ENCODE measurements at regions not wholly inside any gene's neighbourhood (a gene's known extent, or its start where the extent isn't known, plus 50 kb on each side); places are given as distances from the start of the nearest gene placed in this dataset.
"Not testable (repeated sequence)": the region's sequence is repeated elsewhere in the genome, so short reads cannot be mapped to it uniquely, and the experiment has no call there.

DNA sequence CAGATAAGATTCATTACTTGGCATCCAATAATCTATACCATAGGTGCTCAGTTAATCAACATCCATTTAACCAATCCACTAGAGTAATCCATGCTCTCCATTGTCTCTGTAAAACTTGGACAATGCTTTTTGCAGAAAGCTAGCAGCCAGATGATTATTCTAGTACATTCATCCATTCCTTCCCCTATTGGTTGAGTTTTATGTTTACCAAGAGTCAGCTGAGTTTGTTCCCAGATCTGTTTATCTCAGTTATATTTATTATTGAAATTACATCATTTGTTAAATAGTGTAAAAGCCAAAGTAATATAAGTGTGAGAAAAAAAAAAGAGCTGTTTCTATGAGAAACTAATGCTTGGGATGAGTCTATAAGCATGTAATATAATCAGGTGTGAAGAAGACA lies 63.3 kb upstream of the TMC1 start:
- Histone ChIP-seq H3K27me3 (ENCODE audit: control insufficient read depth, insufficient read depth, low read length) (no peaks in the 10 kb centered on the region), H3K9me3 (ENCODE audit: control insufficient read depth in 2 of 2, low read length in 2 of 2) (no peaks in the 10 kb centered on the region), H3K4me1 (ENCODE audit: control insufficient read depth, insufficient read depth, low read length, poor library complexity, severe bottlenecking) (no peaks in the 10 kb centered on the region), H3K36me3 (ENCODE audit: control insufficient read depth, insufficient read depth, low read length) (no peaks in the 10 kb centered on the region), H3K4me3 (ENCODE audit: low read depth, low read length) (peak overlapping the region; percentile 42), H3K27ac (ENCODE audit: insufficient read depth, low read length, poor library complexity, severe bottlenecking) (no peak overlapping the region)
- peak overlapping the region in 2 of 3 donors; percentile 16 to 32 for H3K27ac Mint-ChIP-seq
- ATAC-seq (ENCODE audit: low read depth in 2 of 2): no peak
- H3K4me1 Mint-ChIP-seq: peaks cover 12 to 24% (median 13%) of the 10 kb centered on the region in 4 donors
- no peaks in the 10 kb centered on the region for H3K9me3 Mint-ChIP-seq
- DNase-seq: no peak
- H3K27me3 Mint-ChIP-seq: no peaks in the 10 kb centered on the region
- H3K36me3 Mint-ChIP-seq: no peaks in the 10 kb centered on the region
- no peak overlapping the region for H3K4me3 Mint-ChIP-seq

DNA sequence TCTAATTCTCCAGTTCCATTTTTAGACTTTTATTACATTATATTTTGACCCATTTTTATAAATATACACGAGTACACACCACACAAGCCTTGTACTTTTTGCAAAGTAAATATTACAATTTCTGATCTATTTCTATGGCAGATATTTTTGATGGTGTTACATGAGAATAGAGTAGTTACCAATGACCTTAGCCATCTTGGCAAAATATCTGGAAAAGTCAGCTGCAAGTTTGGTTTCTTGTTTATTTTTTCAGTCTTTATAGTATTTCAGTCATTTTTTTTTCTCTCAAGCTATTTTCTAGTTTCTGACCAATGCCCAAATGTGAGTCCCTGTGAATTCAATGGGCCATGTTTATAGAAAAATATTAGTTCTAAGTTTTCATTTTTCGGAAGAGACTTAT lies 64.0 kb upstream of the TMC1 start:
- Histone ChIP-seq H3K36me3 (ENCODE audit: control insufficient read depth, insufficient read depth, low read length) (no peaks in the 10 kb centered on the region), H3K27ac (ENCODE audit: insufficient read depth, low read length, poor library complexity, severe bottlenecking) (no peak overlapping the region), H3K4me3 (ENCODE audit: low read depth, low read length) (no peak overlapping the region), H3K4me1 (ENCODE audit: control insufficient read depth, insufficient read depth, low read length, poor library complexity, severe bottlenecking) (no peaks in the 10 kb centered on the region), H3K27me3 (ENCODE audit: control insufficient read depth, insufficient read depth, low read length) (no peaks in the 10 kb centered on the region), H3K9me3 (ENCODE audit: control insufficient read depth in 2 of 2, low read length in 2 of 2) (no peaks in the 10 kb centered on the region)
- Mint-ChIP-seq H3K9me3 (no peaks in the 10 kb centered on the region), H3K36me3 (no peaks in the 10 kb centered on the region), H3K27me3 (no peaks in the 10 kb centered on the region), H3K27ac (no peak overlapping the region), H3K4me1 (peaks cover 12 to 24% (median 13%) of the 10 kb centered on the region in 4 donors), H3K4me3 (no peak overlapping the region)
- ATAC-seq (ENCODE audit: low read depth in 2 of 2) (no peak), DNase-seq (no peak)

DNA sequence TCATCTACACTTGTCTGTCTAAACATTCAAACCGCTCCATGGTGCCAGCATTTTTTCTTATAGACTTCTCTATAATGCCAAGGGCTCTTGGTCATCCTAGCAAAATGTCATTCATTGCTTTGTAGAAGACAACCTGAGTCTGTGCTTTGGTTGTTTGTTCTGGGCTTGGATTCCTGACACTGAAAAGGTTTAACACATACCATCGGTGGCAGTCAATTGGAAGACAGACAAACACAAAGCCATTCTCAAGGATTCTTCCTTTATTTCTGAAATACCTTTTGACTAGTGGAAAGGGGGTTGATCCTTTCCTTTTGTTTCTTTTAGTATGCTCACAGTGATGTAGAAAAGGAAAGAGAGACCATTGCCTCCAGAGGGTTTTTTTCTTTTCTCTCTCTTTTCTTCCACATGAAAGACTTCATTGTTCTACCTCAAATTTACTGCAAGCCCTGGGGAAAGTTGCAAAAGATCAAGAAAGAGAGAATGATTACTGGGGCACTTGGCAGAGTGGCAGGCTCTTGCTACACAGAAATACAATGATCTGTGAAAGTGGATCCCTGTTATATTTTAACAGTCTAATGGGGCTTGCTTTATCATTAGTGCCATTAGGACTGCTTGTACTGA lies 66.4 kb upstream of the TMC1 start:
- Histone ChIP-seq H3K27me3 (ENCODE audit: control insufficient read depth, insufficient read depth, low read length) (no peaks in the 10 kb centered on the region), H3K36me3 (ENCODE audit: control insufficient read depth, insufficient read depth, low read length) (no peaks in the 10 kb centered on the region), H3K9me3 (ENCODE audit: control insufficient read depth in 2 of 2, low read length in 2 of 2) (no peaks in the 10 kb centered on the region), H3K4me1 (ENCODE audit: control insufficient read depth, insufficient read depth, low read length, poor library complexity, severe bottlenecking) (no peaks in the 10 kb centered on the region), H3K4me3 (ENCODE audit: low read depth, low read length) (no peak overlapping the region), H3K27ac (ENCODE audit: insufficient read depth, low read length, poor library complexity, severe bottlenecking) (no peak overlapping the region)
- H3K4me3 Mint-ChIP-seq: no peak overlapping the region
- H3K27me3 Mint-ChIP-seq: no peaks in the 10 kb centered on the region
- H3K9me3 Mint-ChIP-seq: peaks cover 0 to 2% (median 0%) of the 10 kb centered on the region in 7 donors
- H3K4me1 Mint-ChIP-seq: peaks cover 12 to 24% (median 13%) of the 10 kb centered on the region in 4 donors
- DNase-seq (no peak), ATAC-seq (ENCODE audit: low read depth in 2 of 2) (no peak)
- H3K36me3 Mint-ChIP-seq: no peaks in the 10 kb centered on the region
- peak overlapping the region in 1 of 3 donors; percentile 8 for H3K27ac Mint-ChIP-seq

DNA sequence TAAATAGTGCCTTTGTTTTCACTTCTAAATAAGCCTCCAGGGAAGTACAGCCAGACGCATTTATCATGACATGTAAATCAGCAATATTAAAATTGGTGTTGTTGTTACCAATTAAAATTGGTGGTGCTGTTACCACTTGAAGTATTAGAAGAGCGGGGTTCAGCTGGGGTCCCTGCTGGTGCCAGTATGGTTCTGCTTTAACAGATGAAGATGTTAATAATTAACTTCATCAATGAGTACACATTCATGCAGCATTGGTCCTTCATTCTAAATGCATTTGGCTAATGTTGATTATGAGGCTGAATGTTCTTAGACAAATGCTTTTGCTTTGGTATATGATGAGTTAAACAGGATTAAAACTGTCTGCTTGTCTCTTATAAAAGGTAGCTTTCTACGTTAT lies 67.6 kb upstream of the TMC1 start:
- no peak overlapping the region for H3K27ac ChIP-seq (ENCODE audit: insufficient read depth, low read length, poor library complexity, severe bottlenecking)
- DNase-seq: no peak
- Mint-ChIP-seq H3K27me3 (no peaks in the 10 kb centered on the region), H3K9me3 (peaks cover 0 to 2% (median 0%) of the 10 kb centered on the region in 7 donors), H3K36me3 (no peaks in the 10 kb centered on the region), H3K4me3 (no peak overlapping the region), H3K27ac (no peak overlapping the region), H3K4me1 (peaks cover 8 to 17% (median 9%) of the 10 kb centered on the region in 4 donors)
- H3K9me3 ChIP-seq (ENCODE audit: control insufficient read depth in 2 of 2, low read length in 2 of 2): no peaks in the 10 kb centered on the region
- no peak overlapping the region for H3K4me3 ChIP-seq (ENCODE audit: low read depth, low read length)
- ATAC-seq (ENCODE audit: low read depth in 2 of 2): no peak
- H3K4me1 ChIP-seq (ENCODE audit: control insufficient read depth, insufficient read depth, low read length, poor library complexity, severe bottlenecking): no peaks in the 10 kb centered on the region
- H3K36me3 ChIP-seq (ENCODE audit: control insufficient read depth, insufficient read depth, low read length): no peaks in the 10 kb centered on the region
- no peaks in the 10 kb centered on the region for H3K27me3 ChIP-seq (ENCODE audit: control insufficient read depth, insufficient read depth, low read length)

DNA sequence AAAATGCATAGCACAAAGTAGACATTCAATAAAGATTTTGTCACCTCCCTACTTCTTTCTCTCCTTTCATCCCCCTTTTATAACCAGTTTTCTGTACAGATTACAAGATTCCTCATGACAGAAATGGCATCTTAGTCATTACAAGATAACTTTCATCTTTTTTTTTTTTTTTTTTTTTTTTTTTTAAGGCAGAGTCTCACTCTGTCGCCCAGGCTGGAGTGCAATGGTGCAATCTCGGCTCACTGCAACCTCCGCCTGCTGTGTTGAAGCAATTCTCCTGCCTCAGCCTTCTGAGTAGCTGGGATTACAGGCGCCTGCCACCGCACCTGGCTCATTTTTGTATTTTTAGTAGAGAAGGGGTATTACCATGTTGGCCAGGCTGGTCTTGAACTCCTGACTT lies 75.2 kb upstream of the TMC1 start:
- not testable (repeated sequence) for H3K36me3 ChIP-seq (ENCODE audit: control insufficient read depth, insufficient read depth, low read length); DNase-seq; H3K4me3 ChIP-seq (ENCODE audit: low read depth, low read length); H3K27ac ChIP-seq (ENCODE audit: insufficient read depth, low read length, poor library complexity, severe bottlenecking); H3K27me3 ChIP-seq (ENCODE audit: control insufficient read depth, insufficient read depth, low read length); H3K4me3 Mint-ChIP-seq; H3K27me3 Mint-ChIP-seq; H3K36me3 Mint-ChIP-seq; H3K9me3 Mint-ChIP-seq; ATAC-seq (ENCODE audit: low read depth in 2 of 2); H3K27ac Mint-ChIP-seq; H3K9me3 ChIP-seq (ENCODE audit: control insufficient read depth in 2 of 2, low read length in 2 of 2)
- H3K4me1 ChIP-seq (ENCODE audit: control insufficient read depth, insufficient read depth, low read length, poor library complexity, severe bottlenecking): peaks cover 18% of the 10 kb centered on the region
- peaks cover 12 to 40% (median 20%) of the 10 kb centered on the region in 4 donors for H3K4me1 Mint-ChIP-seq

DNA sequence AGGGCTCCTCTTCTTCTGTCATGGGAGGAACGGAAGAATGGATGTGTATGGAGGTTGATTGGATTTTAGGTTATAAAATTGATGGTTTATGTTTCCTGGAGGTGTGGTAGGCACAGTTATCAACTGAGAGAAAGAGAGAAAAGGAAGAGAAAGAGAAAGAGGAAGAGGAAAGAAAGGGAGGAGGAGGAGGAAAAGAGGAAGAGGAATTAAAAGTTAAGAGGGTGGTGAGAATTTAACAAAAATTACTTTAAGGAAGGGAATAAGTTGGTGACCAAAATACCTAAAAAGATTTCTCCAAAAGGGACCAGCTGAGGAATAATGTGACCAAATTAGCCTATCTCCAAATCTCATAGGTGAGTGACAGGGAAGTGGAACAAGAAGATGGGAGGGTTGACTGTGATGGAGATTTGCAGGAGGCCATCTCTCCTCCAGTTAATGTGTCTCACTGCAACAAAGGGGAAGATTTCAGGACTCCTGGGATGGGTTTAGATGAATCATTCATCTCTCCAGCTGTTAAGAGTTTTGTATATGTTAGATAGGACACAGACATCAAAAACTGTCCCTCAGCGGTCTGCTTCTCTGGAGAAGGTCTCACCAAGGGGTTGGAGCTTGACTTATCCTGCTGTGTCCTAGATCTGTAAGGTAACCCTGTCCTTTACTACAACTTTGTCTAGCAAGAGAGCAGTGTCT lies 76.0 kb upstream of the TMC1 start:
- Mint-ChIP-seq H3K36me3 (no peaks in the 10 kb centered on the region), H3K4me1 (peaks cover 12 to 40% (median 22%) of the 10 kb centered on the region in 4 donors), H3K4me3 (no peak overlapping the region), H3K9me3 (peaks cover 0 to 2% (median 0%) of the 10 kb centered on the region in 7 donors), H3K27ac (no peak overlapping the region), H3K27me3 (no peaks in the 10 kb centered on the region)
- Histone ChIP-seq H3K36me3 (ENCODE audit: control insufficient read depth, insufficient read depth, low read length) (no peaks in the 10 kb centered on the region), H3K27ac (ENCODE audit: insufficient read depth, low read length, poor library complexity, severe bottlenecking) (no peak overlapping the region), H3K4me1 (ENCODE audit: control insufficient read depth, insufficient read depth, low read length, poor library complexity, severe bottlenecking) (peaks cover 18% of the 10 kb centered on the region), H3K9me3 (ENCODE audit: control insufficient read depth in 2 of 2, low read length in 2 of 2) (no peaks in the 10 kb centered on the region), H3K27me3 (ENCODE audit: control insufficient read depth, insufficient read depth, low read length) (no peaks in the 10 kb centered on the region), H3K4me3 (ENCODE audit: low read depth, low read length) (no peak overlapping the region)
- ATAC-seq (ENCODE audit: low read depth in 2 of 2) (no peak), DNase-seq (no peak)

DNA sequence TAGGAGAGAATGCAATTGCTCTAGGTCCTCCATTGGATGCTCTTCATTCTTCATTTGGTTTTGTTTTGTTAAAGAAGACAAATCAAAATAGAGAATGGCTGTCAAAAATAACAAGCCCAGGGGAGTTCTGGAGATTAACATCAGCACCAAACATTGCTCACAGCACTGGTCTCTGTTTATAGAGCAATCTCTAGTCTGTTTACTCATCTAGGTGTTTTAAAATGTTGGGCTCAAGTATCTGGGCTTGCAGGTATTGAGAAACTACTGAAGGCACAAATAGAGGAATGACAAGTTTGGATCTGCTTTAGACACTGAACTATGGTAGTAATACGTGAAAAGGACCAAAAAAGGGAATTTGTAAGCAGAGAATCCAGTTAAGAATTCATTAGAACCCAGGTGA lies 77.0 kb upstream of the TMC1 start:
- Mint-ChIP-seq H3K4me1 (peaks cover 12 to 40% (median 24%) of the 10 kb centered on the region in 4 donors), H3K36me3 (no peaks in the 10 kb centered on the region), H3K27ac (peak overlapping the region in 1 of 3 donors; percentile 57), H3K4me3 (no peak overlapping the region), H3K27me3 (no peaks in the 10 kb centered on the region), H3K9me3 (peaks cover 0 to 2% (median 0%) of the 10 kb centered on the region in 7 donors)
- no peak overlapping the region for H3K4me3 ChIP-seq (ENCODE audit: low read depth, low read length)
- H3K4me1 ChIP-seq (ENCODE audit: control insufficient read depth, insufficient read depth, low read length, poor library complexity, severe bottlenecking): peaks cover 18% of the 10 kb centered on the region
- H3K9me3 ChIP-seq (ENCODE audit: control insufficient read depth in 2 of 2, low read length in 2 of 2): no peaks in the 10 kb centered on the region
- no peaks in the 10 kb centered on the region for H3K36me3 ChIP-seq (ENCODE audit: control insufficient read depth, insufficient read depth, low read length)
- H3K27me3 ChIP-seq (ENCODE audit: control insufficient read depth, insufficient read depth, low read length): no peaks in the 10 kb centered on the region
- DNase-seq (no peak), ATAC-seq (ENCODE audit: low read depth in 2 of 2) (no peak)
- H3K27ac ChIP-seq (ENCODE audit: insufficient read depth, low read length, poor library complexity, severe bottlenecking): peak overlapping the region; percentile 56

DNA sequence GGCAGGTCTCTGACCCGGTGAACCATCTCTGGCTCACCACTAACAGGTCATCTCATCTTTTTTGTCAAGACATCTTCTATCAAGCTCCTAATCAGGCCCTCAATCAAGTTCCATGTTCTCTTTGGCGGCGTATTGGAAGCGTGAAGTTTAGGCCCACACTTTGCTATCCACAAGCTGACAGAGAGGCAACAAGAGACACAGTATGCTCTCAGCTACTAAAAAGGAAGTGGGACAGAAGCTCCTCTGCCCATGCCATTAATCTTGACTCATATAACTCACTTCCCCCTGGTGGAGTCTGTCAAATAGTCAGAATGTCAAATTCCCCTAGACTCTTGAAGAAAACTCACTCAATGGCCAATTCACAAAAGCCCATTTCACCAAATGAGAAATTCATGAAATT lies 77.6 kb upstream of the TMC1 start:
- peaks cover 12 to 40% (median 24%) of the 10 kb centered on the region in 4 donors for H3K4me1 Mint-ChIP-seq
- H3K9me3 ChIP-seq (ENCODE audit: control insufficient read depth in 2 of 2, low read length in 2 of 2): no peaks in the 10 kb centered on the region
- peaks cover 0 to 2% (median 0%) of the 10 kb centered on the region in 7 donors for H3K9me3 Mint-ChIP-seq
- DNase-seq: peak in 2 of 3 donors; percentile 11 to 75
- H3K36me3 ChIP-seq (ENCODE audit: control insufficient read depth, insufficient read depth, low read length): no peaks in the 10 kb centered on the region
- peaks cover 18% of the 10 kb centered on the region for H3K4me1 ChIP-seq (ENCODE audit: control insufficient read depth, insufficient read depth, low read length, poor library complexity, severe bottlenecking)
- H3K4me3 ChIP-seq (ENCODE audit: low read depth, low read length): peak overlapping the region; percentile 40
- no peak overlapping the region for H3K4me3 Mint-ChIP-seq
- no peaks in the 10 kb centered on the region for H3K27me3 Mint-ChIP-seq
- peak overlapping the region; percentile 21 to 29 (median 27) for H3K27ac Mint-ChIP-seq
- no peaks in the 10 kb centered on the region for H3K27me3 ChIP-seq (ENCODE audit: control insufficient read depth, insufficient read depth, low read length)
- no peaks in the 10 kb centered on the region for H3K36me3 Mint-ChIP-seq
- peak; percentile 57 to 58 for ATAC-seq (ENCODE audit: low read depth in 2 of 2)
- H3K27ac ChIP-seq (ENCODE audit: insufficient read depth, low read length, poor library complexity, severe bottlenecking): peak overlapping the region; percentile 56
